OCI-LY3 (cell line): ENCODE measurements at regions not wholly inside any gene's neighbourhood (a gene's known extent, or its start where the extent isn't known, plus 50 kb on each side); places are given as distances from the start of the nearest gene placed in this dataset.

ENCODE experiments used
- EZH2phosphoT487 ChIP-seq: fragments of 200-600 bp; shearing (Covaris generic); IDR thresholded peaks from 2 replicates; pipeline ENCODE4 v1.6.1; 2018; ENCODE audit warnings: antibody characterized with exemption, mixed run types, low read depth
- TF ChIP-seq, protein P1 (sequence below): fragments of 200-600, 300-600 bp; sonication (generic); IDR thresholded peaks from 2 replicates; pipeline ENCODE4 v1.5.1; 2014; ENCODE audit warnings: antibody characterized with exemption, low read length, low read depth

DNA sequence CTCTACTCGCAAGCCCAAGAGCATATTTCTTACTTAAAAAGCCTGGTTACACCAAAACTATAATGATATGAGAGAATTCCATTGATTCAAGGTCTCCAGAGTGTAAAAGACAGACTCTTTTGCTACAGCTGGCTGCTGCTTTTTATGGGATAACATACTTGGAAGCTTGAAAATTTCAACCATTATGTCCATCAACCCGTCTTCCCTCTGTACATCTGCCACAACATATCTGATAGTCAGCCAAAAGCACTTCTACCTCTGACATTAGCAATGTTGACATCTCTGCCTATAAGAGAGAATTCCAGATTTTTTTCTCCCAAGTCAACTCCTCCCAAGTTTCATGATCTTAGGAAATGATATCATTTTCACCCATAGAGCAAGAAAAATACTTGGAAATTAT is 54.4 kb upstream of the IQCM start:
- TF ChIP-seq, protein P1, sequence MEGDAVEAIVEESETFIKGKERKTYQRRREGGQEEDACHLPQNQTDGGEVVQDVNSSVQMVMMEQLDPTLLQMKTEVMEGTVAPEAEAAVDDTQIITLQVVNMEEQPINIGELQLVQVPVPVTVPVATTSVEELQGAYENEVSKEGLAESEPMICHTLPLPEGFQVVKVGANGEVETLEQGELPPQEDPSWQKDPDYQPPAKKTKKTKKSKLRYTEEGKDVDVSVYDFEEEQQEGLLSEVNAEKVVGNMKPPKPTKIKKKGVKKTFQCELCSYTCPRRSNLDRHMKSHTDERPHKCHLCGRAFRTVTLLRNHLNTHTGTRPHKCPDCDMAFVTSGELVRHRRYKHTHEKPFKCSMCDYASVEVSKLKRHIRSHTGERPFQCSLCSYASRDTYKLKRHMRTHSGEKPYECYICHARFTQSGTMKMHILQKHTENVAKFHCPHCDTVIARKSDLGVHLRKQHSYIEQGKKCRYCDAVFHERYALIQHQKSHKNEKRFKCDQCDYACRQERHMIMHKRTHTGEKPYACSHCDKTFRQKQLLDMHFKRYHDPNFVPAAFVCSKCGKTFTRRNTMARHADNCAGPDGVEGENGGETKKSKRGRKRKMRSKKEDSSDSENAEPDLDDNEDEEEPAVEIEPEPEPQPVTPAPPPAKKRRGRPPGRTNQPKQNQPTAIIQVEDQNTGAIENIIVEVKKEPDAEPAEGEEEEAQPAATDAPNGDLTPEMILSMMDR = no peak
- TF ChIP-seq EZH2phosphoT487 = no peak
